GM12874 (cell line): ENCODE measurements at regions not wholly inside any gene's neighbourhood (a gene's known extent, or its start where the extent isn't known, plus 50 kb on each side); places are given as distances from the start of the nearest gene placed in this dataset.

Experiments used
- TF ChIP-seq, protein P1 (sequence below): IDR thresholded peaks from 2 replicates; pipeline ENCODE4 v1.5.1; 2011; ENCODE audit warnings: low read depth, mild to moderate bottlenecking, control low read depth, low read length, moderate library complexity; ENCODE audit not compliant: insufficient read depth

DNA sequence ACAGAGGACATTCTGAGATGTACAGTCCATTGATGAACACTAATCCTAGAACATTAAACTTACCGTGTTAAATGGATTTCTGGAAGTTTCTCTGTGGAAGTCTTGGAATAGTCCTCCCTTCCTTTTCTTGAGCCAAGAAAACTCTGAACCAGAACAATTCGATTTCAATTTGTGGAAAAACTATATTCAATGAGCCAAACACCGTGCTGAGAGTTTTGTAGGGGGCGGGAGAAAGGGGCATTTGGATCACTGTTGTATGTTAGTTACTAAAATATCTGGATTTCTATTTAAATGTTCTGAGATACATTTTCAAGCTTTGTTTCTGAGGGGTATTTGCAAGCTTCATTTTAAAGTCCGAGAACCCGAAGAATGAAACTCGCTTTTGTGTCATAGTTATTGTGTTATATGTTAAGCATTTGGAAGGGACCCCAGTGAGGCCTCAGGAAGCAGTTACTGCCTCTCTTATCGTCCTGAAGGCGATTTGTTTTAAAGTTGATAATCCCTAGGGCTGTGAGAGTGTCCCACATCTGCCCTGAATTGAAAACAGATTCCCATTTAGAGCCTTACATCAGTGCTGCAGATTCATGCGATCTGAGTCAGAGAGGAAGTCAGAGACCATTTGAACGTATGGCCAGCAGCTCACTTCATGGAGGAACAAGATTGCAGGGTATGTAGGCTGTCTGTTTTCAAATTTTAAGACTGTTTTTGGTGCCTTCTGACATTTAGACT, 70.8 kb upstream of the SASH1 start:
- TF ChIP-seq, protein P1, sequence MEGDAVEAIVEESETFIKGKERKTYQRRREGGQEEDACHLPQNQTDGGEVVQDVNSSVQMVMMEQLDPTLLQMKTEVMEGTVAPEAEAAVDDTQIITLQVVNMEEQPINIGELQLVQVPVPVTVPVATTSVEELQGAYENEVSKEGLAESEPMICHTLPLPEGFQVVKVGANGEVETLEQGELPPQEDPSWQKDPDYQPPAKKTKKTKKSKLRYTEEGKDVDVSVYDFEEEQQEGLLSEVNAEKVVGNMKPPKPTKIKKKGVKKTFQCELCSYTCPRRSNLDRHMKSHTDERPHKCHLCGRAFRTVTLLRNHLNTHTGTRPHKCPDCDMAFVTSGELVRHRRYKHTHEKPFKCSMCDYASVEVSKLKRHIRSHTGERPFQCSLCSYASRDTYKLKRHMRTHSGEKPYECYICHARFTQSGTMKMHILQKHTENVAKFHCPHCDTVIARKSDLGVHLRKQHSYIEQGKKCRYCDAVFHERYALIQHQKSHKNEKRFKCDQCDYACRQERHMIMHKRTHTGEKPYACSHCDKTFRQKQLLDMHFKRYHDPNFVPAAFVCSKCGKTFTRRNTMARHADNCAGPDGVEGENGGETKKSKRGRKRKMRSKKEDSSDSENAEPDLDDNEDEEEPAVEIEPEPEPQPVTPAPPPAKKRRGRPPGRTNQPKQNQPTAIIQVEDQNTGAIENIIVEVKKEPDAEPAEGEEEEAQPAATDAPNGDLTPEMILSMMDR: no peak

GRCh38 chr6:148272597-148272996, 70.0 kb upstream of the SASH1 start:
- TF ChIP-seq, protein P1: no peak

DNA sequence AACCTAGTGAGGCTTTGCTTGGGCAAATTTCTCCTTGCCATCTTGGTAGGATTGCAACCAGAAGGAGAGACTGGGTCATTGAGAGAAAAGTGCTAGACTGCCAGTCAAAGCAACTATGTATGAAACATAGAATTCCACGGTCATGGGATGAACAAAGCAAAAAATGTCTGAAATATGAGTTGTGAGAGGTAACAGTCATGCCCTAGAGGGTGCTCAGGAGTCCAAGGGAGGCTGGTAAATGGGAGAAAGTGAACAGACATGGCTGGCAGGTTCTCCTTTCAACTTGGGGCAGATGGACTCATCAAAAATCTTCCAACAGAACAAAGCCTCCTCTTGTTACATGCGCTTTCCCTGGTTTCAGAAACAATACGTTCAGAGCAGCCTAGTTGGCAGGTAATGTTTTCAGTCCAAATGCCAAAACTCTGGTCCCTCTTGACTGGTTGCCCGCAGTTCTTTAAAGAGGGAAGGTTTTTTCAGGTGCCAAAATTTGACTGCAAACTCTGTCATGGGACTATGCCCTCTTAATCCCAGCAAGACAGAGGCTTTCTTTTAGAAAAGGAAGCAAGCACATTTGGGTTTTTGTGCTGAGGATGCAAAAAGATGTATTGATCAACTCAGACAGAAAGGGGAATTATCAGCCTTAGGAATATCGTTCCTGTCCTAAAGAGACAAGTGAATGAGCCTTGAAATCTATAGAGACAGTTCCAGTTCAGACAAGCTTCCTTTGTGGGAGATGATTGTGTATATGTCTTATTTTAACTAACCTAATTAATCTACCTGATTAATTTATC, 68.5 kb upstream of the SASH1 start:
- TF ChIP-seq, protein P1: no peak

DNA sequence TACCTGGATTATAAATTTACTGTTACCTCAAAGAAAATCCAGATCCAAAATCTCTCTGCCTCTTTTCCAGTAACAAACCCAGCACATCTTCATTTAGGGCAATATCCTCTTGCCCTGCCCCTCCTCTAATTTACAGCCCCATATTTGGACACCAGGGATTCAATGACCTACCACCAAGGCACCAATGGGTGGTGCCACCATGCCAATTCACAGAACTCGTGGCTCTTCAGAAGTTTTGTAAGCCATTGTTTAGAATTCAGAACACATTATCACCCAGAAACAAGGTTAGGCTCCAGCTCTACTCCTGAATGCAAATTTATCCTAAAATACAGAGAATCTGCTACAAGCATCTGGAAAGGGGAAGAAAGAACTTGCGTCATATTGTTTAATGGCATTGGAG, 67.8 kb upstream of the SASH1 start:
- TF ChIP-seq, protein P1: no peak

- TF ChIP-seq, protein P1: no peak
Observed at GRCh38 chr6:148285205-148285604, 57.4 kb upstream of the SASH1 start.

DNA sequence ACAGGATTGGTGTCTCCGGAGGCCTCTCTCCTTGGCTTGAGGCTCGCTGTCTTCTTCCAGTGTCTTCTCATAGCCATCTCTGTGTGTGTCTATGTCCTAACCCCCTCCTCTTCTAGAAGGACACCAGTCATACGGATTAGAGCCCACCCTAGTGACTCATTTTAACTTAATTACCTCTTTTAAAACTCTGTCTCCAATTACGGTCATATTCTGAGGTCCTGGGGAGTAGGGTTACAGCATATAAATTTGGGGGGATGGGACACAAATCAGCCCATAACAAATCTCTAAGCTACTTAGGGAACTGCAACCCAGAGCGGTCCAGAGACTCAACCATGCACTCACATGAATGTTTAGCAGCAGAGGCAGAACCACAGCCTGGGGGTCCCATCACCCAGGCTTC, 56.1 kb upstream of the SASH1 start:
- TF ChIP-seq, protein P1: no peak

DNA sequence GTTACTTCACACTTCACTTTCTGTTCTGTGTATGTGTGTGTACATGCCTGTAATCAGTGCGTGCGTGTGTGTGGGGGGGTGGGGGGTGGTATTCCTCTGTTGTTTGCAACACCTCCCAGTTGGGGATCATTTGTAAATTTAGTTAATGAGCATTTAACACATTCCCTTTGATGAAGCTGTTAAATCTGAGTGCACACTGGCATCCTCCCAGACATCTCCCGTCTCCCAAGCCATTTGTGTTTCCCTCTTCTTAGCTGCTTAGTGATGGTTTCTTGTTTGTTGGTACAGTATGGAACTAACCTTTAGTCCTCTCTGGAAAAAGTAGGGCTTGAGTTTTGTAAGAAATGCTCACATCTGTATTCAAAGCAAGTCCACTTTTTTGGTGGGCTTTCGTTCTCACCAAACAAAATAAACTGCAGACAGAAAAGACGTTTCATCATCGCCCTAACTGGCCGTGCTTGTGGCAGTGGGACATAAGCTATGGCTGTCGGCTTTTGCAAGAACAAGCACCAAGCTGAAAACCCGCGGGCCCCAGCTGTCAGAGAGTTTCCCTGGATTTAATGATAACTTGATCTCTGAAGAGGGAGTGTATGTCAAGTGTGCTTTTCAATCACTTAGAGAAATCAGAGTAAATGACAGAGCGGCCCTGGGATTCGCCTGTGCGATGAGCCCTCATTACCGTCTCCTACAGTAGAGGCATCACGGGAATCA, 54.9 kb upstream of the SASH1 start:
- TF ChIP-seq, protein P1: no peak
